ENCODE measurements at regions not wholly inside any gene's neighbourhood (a gene's known extent, or its start where the extent isn't known, plus 50 kb on each side); places are given as distances from the start of the nearest gene placed in this dataset.

DNA sequence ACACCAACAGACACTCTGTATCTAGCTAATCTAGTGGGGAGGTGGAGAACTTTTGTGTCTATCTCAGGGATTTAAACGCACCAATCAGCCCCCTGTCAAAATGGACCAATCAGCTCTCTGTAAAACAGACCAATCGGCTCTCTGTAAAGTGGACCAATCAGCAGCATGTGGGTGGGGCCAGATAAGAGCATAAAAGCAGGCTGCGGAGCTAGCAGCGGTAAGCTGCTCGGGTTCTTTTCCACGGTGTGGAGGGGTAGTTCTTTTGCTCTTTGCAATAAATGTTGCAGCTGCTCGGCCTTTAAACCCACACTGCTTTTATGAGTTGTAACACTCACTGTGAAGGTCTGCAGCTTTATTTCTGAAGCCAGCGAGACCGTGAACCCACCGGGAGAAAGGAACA is 51.3 kb upstream of the FOXI3 start:
- TF ChIP-seq, protein P1, sequence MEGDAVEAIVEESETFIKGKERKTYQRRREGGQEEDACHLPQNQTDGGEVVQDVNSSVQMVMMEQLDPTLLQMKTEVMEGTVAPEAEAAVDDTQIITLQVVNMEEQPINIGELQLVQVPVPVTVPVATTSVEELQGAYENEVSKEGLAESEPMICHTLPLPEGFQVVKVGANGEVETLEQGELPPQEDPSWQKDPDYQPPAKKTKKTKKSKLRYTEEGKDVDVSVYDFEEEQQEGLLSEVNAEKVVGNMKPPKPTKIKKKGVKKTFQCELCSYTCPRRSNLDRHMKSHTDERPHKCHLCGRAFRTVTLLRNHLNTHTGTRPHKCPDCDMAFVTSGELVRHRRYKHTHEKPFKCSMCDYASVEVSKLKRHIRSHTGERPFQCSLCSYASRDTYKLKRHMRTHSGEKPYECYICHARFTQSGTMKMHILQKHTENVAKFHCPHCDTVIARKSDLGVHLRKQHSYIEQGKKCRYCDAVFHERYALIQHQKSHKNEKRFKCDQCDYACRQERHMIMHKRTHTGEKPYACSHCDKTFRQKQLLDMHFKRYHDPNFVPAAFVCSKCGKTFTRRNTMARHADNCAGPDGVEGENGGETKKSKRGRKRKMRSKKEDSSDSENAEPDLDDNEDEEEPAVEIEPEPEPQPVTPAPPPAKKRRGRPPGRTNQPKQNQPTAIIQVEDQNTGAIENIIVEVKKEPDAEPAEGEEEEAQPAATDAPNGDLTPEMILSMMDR (conservative IDR thresholded peaks at IDR 0.05; ENCODE audit: low read depth in 2 of 2): no peak
- TF ChIP-seq EZH2 (IDR thresholded peaks at IDR 0.05; ENCODE audit: low read depth, unreplicated experiment) (no peak), POLR2AphosphoS5 (IDR thresholded peaks at IDR 0.05; ENCODE audit: low read depth) (no peak), CREB1 (CRISPR knock-in tag; IDR thresholded peaks at IDR 0.05; ENCODE audit: low read depth) (no peak), EZH2phosphoT487 (IDR thresholded peaks at IDR 0.05; ENCODE audit: unreplicated experiment) (no peak), STAT1 (IDR thresholded peaks at IDR 0.05; ENCODE audit: unreplicated experiment) (no peak), NANOG (IDR thresholded peaks at IDR 0.05; ENCODE audit: borderline replicate concordance) (no peak)
- TF ChIP-seq, protein P2, sequence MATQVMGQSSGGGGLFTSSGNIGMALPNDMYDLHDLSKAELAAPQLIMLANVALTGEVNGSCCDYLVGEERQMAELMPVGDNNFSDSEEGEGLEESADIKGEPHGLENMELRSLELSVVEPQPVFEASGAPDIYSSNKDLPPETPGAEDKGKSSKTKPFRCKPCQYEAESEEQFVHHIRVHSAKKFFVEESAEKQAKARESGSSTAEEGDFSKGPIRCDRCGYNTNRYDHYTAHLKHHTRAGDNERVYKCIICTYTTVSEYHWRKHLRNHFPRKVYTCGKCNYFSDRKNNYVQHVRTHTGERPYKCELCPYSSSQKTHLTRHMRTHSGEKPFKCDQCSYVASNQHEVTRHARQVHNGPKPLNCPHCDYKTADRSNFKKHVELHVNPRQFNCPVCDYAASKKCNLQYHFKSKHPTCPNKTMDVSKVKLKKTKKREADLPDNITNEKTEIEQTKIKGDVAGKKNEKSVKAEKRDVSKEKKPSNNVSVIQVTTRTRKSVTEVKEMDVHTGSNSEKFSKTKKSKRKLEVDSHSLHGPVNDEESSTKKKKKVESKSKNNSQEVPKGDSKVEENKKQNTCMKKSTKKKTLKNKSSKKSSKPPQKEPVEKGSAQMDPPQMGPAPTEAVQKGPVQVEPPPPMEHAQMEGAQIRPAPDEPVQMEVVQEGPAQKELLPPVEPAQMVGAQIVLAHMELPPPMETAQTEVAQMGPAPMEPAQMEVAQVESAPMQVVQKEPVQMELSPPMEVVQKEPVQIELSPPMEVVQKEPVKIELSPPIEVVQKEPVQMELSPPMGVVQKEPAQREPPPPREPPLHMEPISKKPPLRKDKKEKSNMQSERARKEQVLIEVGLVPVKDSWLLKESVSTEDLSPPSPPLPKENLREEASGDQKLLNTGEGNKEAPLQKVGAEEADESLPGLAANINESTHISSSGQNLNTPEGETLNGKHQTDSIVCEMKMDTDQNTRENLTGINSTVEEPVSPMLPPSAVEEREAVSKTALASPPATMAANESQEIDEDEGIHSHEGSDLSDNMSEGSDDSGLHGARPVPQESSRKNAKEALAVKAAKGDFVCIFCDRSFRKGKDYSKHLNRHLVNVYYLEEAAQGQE (IDR thresholded peaks at IDR 0.05; ENCODE audit: unreplicated experiment): no peak
